A549 (cell line): ENCODE measurements at regions not wholly inside any gene's neighbourhood (a gene's known extent, or its start where the extent isn't known, plus 50 kb on each side); places are given as distances from the start of the nearest gene placed in this dataset.

Source experiments
- EHF ChIP-seq: fragments of 250-450 bp; sonication (Bioruptor Pico); IDR thresholded peaks from 2 replicates; pipeline ENCODE4 v1.5.0; 2020; ENCODE audit warnings: mild to moderate bottlenecking
- ESRRA ChIP-seq: fragments of 150-350 bp; IDR thresholded peaks from 2 replicates; pipeline ENCODE4 v1.6.1; 2014; ENCODE audit warnings: mild to moderate bottlenecking, low read length, borderline replicate concordance
- MYC ChIP-seq: IDR thresholded peaks from 2 replicates; pipeline ENCODE4 v1.6.1; 2012; ENCODE audit warnings: mild to moderate bottlenecking, inconsistent platforms, low read length, improper control_type of control experiment, borderline replicate concordance
- NFE2L2 ChIP-seq: fragments of 150-350 bp; conservative IDR thresholded peaks from 2 replicates; pipeline ENCODE4 v1.6.1; 2014; ENCODE audit warnings: low read length
- POLR2A ChIP-seq: IDR thresholded peaks from 2 replicates; pipeline ENCODE4 v1.6.1; 2012; ENCODE audit warnings: mild to moderate bottlenecking, low read length
- POLR2AphosphoS2 ChIP-seq: conservative IDR thresholded peaks from 2 replicates; pipeline ENCODE4 v1.6.1; 2012; ENCODE audit warnings: low read length, improper control_type of control experiment, inconsistent platforms
- SREBF2 ChIP-seq: fragments of 450-650 bp; IDR thresholded peaks from 2 replicates; pipeline ENCODE4 v1.6.1; 2014; ENCODE audit warnings: mild to moderate bottlenecking, moderate library complexity
- TP53 ChIP-seq: fragments of 250-450 bp; sonication (Bioruptor Pico); IDR thresholded peaks from 2 replicates; pipeline ENCODE4 v1.5.0; 2021; ENCODE audit warnings: mild to moderate bottlenecking, moderate library complexity
- TF ChIP-seq, protein P1 (sequence below): fragments of >200 bp; sonication (Bioruptor Twin); formaldehyde crosslinking; IDR thresholded peaks from 3 replicates; pipeline ENCODE4 v1.5.1; 2016
- TF ChIP-seq, protein P2 (sequence below): IDR thresholded peaks from 2 replicates; pipeline ENCODE4 v1.6.1; 2012

DNA sequence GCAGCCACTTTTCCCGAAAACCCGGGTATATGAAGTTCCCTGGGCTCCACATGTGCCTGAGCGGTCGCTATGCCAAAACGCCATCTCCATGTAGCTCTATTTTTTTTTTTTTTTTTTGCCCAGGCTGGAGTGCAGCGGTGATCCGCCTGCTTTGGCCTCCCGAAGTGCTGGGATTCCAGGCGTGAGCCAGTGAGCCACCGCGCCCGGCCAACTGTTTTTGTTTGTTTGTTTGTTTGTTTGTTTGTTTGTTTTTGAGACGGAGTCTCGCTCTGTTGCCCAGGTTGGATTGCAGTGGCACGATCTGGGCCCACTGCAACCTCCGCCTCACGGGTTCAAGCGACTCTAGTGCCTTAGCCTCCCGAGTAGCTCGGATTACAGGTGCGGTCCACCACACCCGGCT is 237.5 kb upstream of the IRAK1BP1 start:
- TF ChIP-seq POLR2AphosphoS2 (no peak), TP53 (no peak), ESRRA (no peak), POLR2A (no peak), SREBF2 (no peak), NFE2L2 (no peak), EHF (CRISPR knock-in tag) (no peak), MYC (no peak)
- TF ChIP-seq, protein P1, sequence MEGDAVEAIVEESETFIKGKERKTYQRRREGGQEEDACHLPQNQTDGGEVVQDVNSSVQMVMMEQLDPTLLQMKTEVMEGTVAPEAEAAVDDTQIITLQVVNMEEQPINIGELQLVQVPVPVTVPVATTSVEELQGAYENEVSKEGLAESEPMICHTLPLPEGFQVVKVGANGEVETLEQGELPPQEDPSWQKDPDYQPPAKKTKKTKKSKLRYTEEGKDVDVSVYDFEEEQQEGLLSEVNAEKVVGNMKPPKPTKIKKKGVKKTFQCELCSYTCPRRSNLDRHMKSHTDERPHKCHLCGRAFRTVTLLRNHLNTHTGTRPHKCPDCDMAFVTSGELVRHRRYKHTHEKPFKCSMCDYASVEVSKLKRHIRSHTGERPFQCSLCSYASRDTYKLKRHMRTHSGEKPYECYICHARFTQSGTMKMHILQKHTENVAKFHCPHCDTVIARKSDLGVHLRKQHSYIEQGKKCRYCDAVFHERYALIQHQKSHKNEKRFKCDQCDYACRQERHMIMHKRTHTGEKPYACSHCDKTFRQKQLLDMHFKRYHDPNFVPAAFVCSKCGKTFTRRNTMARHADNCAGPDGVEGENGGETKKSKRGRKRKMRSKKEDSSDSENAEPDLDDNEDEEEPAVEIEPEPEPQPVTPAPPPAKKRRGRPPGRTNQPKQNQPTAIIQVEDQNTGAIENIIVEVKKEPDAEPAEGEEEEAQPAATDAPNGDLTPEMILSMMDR = no peak
- TF ChIP-seq, protein P2, sequence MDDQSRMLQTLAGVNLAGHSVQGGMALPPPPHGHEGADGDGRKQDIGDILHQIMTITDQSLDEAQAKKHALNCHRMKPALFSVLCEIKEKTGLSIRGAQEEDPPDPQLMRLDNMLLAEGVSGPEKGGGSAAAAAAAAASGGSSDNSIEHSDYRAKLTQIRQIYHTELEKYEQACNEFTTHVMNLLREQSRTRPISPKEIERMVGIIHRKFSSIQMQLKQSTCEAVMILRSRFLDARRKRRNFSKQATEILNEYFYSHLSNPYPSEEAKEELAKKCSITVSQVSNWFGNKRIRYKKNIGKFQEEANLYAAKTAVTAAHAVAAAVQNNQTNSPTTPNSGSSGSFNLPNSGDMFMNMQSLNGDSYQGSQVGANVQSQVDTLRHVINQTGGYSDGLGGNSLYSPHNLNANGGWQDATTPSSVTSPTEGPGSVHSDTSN = no peak
